Nephron (organoid): ENCODE measurements at regions not wholly inside any gene's neighbourhood (a gene's known extent, or its start where the extent isn't known, plus 50 kb on each side); places are given as distances from the start of the nearest gene placed in this dataset.

Experiments
- H3K27ac Mint-ChIP-seq, 3 experiments: 2 replicates each; pipeline ENCODE4 v1.8.0; 2020; ENCODE audit warnings: mixed read lengths in 3 of 3, mild to moderate bottlenecking in 2 of 3, moderate library complexity in 1 of 3
- H3K27me3 Mint-ChIP-seq: 2 replicates; pipeline ENCODE4 v1.8.0; 2021; ENCODE audit warnings: low read depth, mild to moderate bottlenecking, moderate library complexity, mixed read lengths
- H3K36me3 Mint-ChIP-seq: 2 replicates; pipeline ENCODE4 v1.8.0; 2020; ENCODE audit warnings: low read depth, mixed read lengths
- H3K4me1 Mint-ChIP-seq: 2 replicates; pipeline ENCODE4 v1.8.0; 2020; ENCODE audit warnings: mixed read lengths
- H3K4me3 Mint-ChIP-seq, 3 experiments: 2 replicates each; pipeline ENCODE4 v1.8.0; 2020; ENCODE audit warnings: mild to moderate bottlenecking in 3 of 3, mixed read lengths in 3 of 3, moderate library complexity in 2 of 3
- H3K9me3 Mint-ChIP-seq: 2 replicates; pipeline ENCODE4 v1.8.0; 2020; ENCODE audit warnings: mixed read lengths
- TF ChIP-seq, protein P1 (sequence below), 3 experiments: fragments of 200-600 bp; sonication (generic); IDR thresholded peaks; one replicate each; pipeline ENCODE4 v1.5.0; 2021; ENCODE audit warnings: antibody characterized with exemption in 3 of 3; ENCODE audit not compliant: unreplicated experiment in 3 of 3

DNA sequence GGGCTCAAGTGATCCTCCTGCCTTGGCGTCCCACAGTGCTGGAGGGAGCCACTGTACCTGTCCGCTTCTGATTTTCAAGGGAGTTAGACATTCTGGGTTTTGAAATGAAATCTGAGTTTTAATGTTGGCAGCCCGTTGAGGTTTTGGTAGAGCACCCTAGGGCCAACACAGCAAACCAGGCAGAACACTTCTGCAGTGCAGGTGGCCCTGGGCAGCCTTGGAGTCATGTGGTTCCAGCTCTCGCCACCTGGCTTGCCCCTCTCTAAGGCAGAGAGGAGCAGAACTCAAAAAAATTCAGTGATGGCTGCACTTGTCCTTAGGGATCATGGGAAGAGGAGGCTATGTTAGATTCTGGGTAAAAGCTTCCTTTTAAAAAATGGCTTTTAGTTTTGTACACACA, 74.9 kb downstream of the CLDN34 start:
- H3K9me3 Mint-ChIP-seq, result peaks cover 2% of the 10 kb centered on the region
- no peak overlapping the region for H3K27ac Mint-ChIP-seq
- no peaks in the 10 kb centered on the region for H3K36me3 Mint-ChIP-seq
- no peaks in the 10 kb centered on the region for H3K4me1 Mint-ChIP-seq
- H3K27me3 Mint-ChIP-seq, result peaks cover 3% of the 10 kb centered on the region
- TF ChIP-seq, protein P1, sequence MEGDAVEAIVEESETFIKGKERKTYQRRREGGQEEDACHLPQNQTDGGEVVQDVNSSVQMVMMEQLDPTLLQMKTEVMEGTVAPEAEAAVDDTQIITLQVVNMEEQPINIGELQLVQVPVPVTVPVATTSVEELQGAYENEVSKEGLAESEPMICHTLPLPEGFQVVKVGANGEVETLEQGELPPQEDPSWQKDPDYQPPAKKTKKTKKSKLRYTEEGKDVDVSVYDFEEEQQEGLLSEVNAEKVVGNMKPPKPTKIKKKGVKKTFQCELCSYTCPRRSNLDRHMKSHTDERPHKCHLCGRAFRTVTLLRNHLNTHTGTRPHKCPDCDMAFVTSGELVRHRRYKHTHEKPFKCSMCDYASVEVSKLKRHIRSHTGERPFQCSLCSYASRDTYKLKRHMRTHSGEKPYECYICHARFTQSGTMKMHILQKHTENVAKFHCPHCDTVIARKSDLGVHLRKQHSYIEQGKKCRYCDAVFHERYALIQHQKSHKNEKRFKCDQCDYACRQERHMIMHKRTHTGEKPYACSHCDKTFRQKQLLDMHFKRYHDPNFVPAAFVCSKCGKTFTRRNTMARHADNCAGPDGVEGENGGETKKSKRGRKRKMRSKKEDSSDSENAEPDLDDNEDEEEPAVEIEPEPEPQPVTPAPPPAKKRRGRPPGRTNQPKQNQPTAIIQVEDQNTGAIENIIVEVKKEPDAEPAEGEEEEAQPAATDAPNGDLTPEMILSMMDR (IDR thresholded peaks at IDR 0.05; ENCODE audit: unreplicated experiment in 3 of 3), result no peak
- H3K4me3 Mint-ChIP-seq, result no peak overlapping the region

DNA sequence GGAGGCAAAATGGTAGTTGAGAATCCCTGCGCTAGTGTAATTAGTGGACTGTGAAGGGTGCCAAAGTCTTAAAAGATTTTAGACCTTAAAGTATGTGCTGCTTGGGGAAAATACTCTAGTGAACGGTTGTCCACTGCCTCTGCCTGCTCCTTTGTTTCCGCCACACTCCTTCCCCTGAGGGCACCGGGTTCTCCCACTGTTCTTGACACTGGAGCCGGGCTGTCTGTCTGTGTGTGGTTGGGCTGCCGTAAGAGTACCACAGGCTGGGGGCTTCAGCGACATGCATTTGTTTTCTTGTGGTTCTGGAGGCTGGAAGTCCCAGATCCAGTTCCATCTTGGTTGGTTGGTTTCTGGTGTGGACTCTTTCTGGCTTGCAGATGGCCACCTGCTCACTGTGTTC, 76.2 kb downstream of the CLDN34 start:
- peaks cover 3% of the 10 kb centered on the region for H3K27me3 Mint-ChIP-seq
- no peak overlapping the region for H3K27ac Mint-ChIP-seq
- no peaks in the 10 kb centered on the region for H3K36me3 Mint-ChIP-seq

GRCh38 chrX:10044021-10044420, 76.9 kb downstream of the CLDN34 start:
- peaks cover 3% of the 10 kb centered on the region for H3K27me3 Mint-ChIP-seq
- peaks cover 12% of the 10 kb centered on the region for H3K4me1 Mint-ChIP-seq
- H3K36me3 Mint-ChIP-seq, result no peaks in the 10 kb centered on the region
- H3K4me3 Mint-ChIP-seq, result no peak overlapping the region
- TF ChIP-seq, protein P1 (IDR thresholded peaks at IDR 0.05; ENCODE audit: unreplicated experiment in 3 of 3), result no peak
- peaks cover 2% of the 10 kb centered on the region for H3K9me3 Mint-ChIP-seq
- H3K27ac Mint-ChIP-seq, result no peak overlapping the region

More for the DNA sequence above, 76.2 kb downstream of the CLDN34 start:
- peaks cover 2% of the 10 kb centered on the region for H3K9me3 Mint-ChIP-seq
- peaks cover 9% of the 10 kb centered on the region for H3K4me1 Mint-ChIP-seq
- H3K4me3 Mint-ChIP-seq, result no peak overlapping the region
- TF ChIP-seq, protein P1 (IDR thresholded peaks at IDR 0.05; ENCODE audit: unreplicated experiment in 3 of 3), result no peak

DNA sequence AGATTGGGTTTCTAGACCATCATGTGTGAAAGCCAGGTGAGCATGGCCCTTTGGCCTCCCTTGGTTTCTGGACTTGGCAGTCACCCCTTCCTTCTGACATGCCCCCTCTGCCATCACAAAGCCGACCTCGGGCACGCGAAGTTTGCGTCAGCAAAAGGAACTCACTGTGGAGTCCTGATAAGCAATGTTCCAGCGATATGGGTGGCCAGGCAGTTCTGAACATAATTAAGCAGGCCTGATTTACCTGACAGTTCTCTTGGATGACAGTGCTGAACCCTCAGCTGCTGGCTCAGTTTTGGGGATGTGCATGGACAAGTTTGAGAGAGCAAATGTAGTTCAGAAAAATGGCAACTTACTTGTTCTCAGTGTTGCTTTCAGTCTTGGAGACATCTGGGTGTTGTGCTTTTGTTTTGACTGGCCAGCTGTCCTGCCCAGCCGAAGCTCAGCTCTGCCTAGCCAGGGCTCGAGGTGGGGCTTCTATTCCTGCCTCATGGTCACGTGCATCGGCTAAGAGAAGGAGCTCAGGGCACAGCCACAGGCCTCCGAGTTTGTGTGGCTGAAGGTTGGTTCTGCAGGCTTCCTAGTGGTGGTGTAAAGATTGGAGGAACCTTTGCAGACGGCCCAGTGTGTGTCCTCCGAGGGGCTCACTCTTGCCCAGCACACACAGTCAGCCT, 78.3 kb downstream of the CLDN34 start:
- no peak overlapping the region for H3K4me3 Mint-ChIP-seq
- TF ChIP-seq, protein P1 (IDR thresholded peaks at IDR 0.05; ENCODE audit: unreplicated experiment in 3 of 3), result no peak
- H3K4me1 Mint-ChIP-seq, result peaks cover 18% of the 10 kb centered on the region
- H3K9me3 Mint-ChIP-seq, result no peaks in the 10 kb centered on the region
- peaks cover 3% of the 10 kb centered on the region for H3K27me3 Mint-ChIP-seq
- no peaks in the 10 kb centered on the region for H3K36me3 Mint-ChIP-seq
- no peak overlapping the region for H3K27ac Mint-ChIP-seq

DNA sequence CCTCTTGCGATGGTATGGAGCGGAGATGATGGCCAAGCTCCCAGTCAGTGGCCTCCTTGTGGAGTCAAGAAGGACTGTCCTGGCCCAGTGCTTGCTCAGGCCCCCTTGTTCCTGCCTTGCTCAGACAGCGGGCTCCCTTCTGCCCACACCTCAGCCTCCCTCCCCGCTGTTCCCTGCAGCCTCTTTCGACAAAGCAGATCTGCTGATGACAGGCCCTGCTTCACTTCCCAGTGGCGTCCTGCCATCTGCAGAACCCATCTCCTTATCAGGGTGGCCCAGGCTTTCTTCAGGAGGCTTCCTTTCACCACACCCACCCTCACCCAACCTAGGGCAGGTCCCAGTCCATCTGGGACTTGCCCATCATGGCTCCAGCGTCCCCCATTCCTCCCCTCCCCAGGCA, 80.0 kb downstream of the CLDN34 start:
- Mint-ChIP-seq H3K36me3 (no peaks in the 10 kb centered on the region), H3K4me1 (peaks cover 18% of the 10 kb centered on the region), H3K9me3 (no peaks in the 10 kb centered on the region), H3K27me3 (peaks cover 3% of the 10 kb centered on the region), H3K27ac (no peak overlapping the region), H3K4me3 (no peak overlapping the region)
- TF ChIP-seq, protein P1 (IDR thresholded peaks at IDR 0.05; ENCODE audit: unreplicated experiment in 3 of 3), result no peak

DNA sequence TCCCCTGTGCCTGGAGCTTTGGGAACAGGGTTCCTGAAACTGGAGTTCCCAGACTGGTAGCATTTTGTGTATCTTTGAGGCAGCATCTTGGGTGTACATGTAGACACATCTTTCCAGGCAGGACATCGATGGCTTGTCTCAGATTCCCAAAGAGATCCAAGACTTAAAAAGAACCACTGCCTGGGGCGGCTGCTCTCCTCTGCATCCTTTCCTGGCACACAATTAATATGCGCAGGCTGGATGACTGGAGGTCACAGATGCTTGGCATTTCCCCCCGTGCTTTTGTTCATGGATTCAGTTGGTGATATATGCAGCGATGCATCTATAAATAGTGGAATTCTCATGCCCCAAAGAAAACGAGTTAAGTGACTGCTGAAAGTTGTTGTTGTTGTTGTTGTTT, 80.5 kb downstream of the CLDN34 start:
- TF ChIP-seq, protein P1 (IDR thresholded peaks at IDR 0.05; ENCODE audit: unreplicated experiment in 3 of 3), result no peak
- Mint-ChIP-seq H3K27ac (peak overlapping the region in 1 of 3 experiments; percentile 65), H3K36me3 (no peaks in the 10 kb centered on the region), H3K4me3 (no peak overlapping the region), H3K27me3 (peaks cover 3% of the 10 kb centered on the region), H3K9me3 (no peaks in the 10 kb centered on the region), H3K4me1 (peaks cover 18% of the 10 kb centered on the region)
